Activated CD4-positive, alpha-beta memory T cell treated with anti-CD3 and anti-CD28 coated beads for 36 hours (primary cell): ENCODE measurements at regions not wholly inside any gene's neighbourhood (a gene's known extent, or its start where the extent isn't known, plus 50 kb on each side); places are given as distances from the start of the nearest gene placed in this dataset.

Experiments used
- CTCF ChIA-PET: fragments of 350-600 bp; sonication (Branson Sonifier 250); formaldehyde crosslinking; loops from one replicate; lab custom pipeline; 2021; ENCODE audit warnings: antibody characterized with exemption, inconsistent platforms; lab: Charles Lee
- POLR2A ChIA-PET: fragments of 350-600 bp; sonication (Branson Sonifier 250); formaldehyde crosslinking; loops from one replicate; lab custom pipeline; 2021; ENCODE audit warnings: antibody characterized with exemption; lab: Charles Lee
- DNase-seq: peaks from one replicate; pipeline ENCODE4 v3.0.0-alpha.2; 2020
- H3K27ac Mint-ChIP-seq: one replicate; pipeline ENCODE4 v1.8.0; 2021; ENCODE audit warnings: mixed read lengths
- H3K27me3 Mint-ChIP-seq: one replicate; pipeline ENCODE4 v1.8.0; 2021; ENCODE audit warnings: mixed read lengths
- H3K36me3 Mint-ChIP-seq: one replicate; pipeline ENCODE4 v1.8.0; 2021; ENCODE audit warnings: mixed read lengths
- H3K4me1 Mint-ChIP-seq: one replicate; pipeline ENCODE4 v1.8.0; 2021; ENCODE audit warnings: low read depth, mixed read lengths
- H3K4me3 Mint-ChIP-seq: one replicate; pipeline ENCODE4 v1.8.0; 2021; ENCODE audit warnings: mild to moderate bottlenecking, mixed read lengths
- H3K9me3 Mint-ChIP-seq: one replicate; pipeline ENCODE4 v1.8.0; 2021; ENCODE audit warnings: mixed read lengths
- intact Hi-C: fragments of 100-400 bp; cut with micrococcal nuclease; formaldehyde crosslinking; loops from one replicate; pipeline ENCODE4 v1.15.1; 2023

DNA sequence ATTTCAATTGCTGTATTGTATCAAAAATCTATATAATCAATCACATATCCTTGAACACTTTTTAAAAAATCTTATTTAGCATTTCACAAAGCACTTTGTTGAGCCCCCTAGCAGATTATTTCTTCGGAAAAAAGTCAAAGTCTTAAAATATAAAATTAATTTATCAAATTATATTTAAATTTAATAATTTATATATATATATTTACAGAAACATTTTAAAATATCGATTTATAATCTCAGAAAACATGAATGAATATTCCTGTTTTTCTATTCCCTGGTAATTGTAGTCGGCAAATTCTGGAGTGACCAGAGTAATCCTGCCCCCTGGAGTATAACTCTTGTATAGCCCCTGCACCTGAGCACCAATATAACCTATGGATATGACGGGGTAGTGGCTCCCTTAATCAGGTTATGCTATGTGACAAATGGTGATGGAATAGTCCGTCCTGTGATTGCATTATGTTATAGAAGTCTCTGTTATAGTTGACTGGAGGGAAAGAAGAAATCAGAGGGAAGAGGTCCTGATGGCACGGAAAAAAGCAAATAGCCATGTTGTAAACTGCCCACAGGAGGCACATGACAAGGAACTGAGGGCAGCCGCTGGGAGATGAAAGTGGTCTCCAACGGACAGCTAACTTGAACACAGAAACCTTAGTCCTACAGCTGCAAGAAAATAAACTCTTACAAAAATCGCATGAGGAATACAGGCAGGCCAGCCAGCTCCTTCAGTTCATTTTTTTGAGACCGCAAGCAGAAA lies 1092.3 kb downstream of the ARAP2 start:
- ChIA-PET CTCF (no interaction called here), POLR2A (interaction anchor here (0.6 kb wide), 1 partner anchor 1399 kb away, joined by 3 read pairs; no protein-coding TSS in a partner anchor)
- Mint-ChIP-seq H3K27me3 (no peaks in the 10 kb centered on the region), H3K9me3 (peaks cover 3% of the 10 kb centered on the region), H3K27ac (no peak overlapping the region), H3K4me3 (no peak overlapping the region), H3K36me3 (no peaks in the 10 kb centered on the region), H3K4me1 (no peaks in the 10 kb centered on the region)
- intact Hi-C loops: no loop called here
- no peak for DNase-seq

DNA sequence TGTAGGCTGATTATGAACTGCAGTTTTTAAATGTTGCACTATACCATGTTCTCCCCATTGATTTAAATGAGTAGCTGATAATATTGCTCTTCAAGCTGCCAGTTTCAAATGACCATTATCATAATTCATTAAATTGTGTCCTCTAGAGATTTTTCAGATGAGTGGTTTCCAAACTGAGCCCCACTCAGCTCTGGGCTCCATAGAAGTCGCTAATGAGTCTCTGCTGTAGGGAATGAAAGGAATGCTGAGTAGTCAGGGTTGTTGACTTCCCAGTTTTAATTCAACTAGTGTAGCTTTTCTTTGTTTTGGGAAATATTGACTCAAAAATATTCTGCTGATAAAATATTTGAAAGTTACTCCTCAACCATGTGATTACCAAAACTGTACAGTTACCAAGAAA lies 1081.1 kb downstream of the ARAP2 start:
- H3K4me3 Mint-ChIP-seq: no peak overlapping the region
- CTCF ChIA-PET: no interaction called here
- intact Hi-C loops: no loop called here
- H3K4me1 Mint-ChIP-seq: no peaks in the 10 kb centered on the region
- POLR2A ChIA-PET: no interaction called here
- H3K27me3 Mint-ChIP-seq: no peaks in the 10 kb centered on the region
- peaks cover 2% of the 10 kb centered on the region for H3K9me3 Mint-ChIP-seq
- no peak overlapping the region for H3K27ac Mint-ChIP-seq
- no peak for DNase-seq
- no peaks in the 10 kb centered on the region for H3K36me3 Mint-ChIP-seq

DNA sequence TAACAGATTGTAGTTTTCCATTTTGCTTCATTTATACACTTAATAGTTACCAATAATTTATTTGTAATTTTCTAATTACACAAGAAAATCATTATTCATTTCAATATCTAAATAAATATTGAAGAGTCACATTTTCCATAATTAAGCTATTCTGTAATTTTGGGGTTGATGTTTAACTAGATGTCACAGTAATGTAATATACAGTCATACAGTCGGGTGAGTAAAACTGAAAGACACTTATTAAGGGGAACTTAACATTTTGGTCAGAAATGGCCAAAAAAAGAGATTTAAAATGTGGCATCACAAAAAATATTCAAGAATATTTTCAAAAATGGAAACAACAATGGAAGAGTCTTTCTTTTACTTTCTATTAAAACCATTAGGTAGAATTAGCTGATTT lies 1080.3 kb downstream of the ARAP2 start:
- Mint-ChIP-seq H3K36me3 (no peaks in the 10 kb centered on the region), H3K9me3 (peaks cover 2% of the 10 kb centered on the region), H3K27me3 (no peaks in the 10 kb centered on the region), H3K4me3 (no peak overlapping the region), H3K4me1 (no peaks in the 10 kb centered on the region), H3K27ac (no peak overlapping the region)
- POLR2A ChIA-PET: no interaction called here
- intact Hi-C loops: no loop called here
- no peak for DNase-seq
- CTCF ChIA-PET: no interaction called here

DNA sequence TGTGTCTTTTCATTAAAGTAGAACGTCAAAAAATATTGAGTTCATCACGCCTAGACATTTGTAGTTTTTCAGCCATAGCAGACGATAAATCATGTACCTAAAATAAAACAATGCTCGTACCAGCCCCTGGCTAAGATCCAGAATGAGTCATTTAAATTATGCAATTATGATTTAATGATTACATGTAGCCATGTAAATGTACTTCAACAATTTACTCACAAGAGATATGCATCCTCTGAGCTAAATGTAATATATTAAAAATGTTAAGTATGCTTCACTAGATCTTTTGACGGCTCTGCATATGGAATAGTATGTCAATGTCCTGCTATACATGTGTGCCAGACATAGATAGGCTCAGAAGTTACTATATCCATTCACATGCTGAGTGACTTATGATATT lies 1077.8 kb downstream of the ARAP2 start:
- Mint-ChIP-seq H3K27ac (no peak overlapping the region), H3K36me3 (no peaks in the 10 kb centered on the region), H3K9me3 (peaks cover 2% of the 10 kb centered on the region), H3K27me3 (no peaks in the 10 kb centered on the region), H3K4me3 (no peak overlapping the region), H3K4me1 (no peaks in the 10 kb centered on the region)
- ChIA-PET CTCF (no interaction called here), POLR2A (no interaction called here)
- DNase-seq: no peak
- intact Hi-C loops: no loop called here

DNA sequence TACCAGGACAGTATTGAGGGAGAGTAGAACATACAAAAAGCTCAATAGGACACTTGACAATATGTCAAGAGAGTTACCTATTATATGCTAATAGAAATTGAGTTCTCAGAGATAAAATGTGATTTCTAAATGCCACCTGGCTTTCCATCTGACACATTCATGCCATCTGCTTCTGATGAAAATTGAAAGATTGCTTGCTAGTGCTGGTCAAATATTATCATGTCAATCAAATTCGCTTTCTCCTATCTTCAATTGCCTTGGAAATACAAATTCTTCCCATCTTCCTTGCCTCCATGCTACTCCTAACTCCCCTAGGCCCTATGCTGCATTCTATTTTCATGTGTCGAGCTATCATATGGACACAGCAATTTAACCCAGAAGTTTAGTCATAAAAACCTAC lies 1076.9 kb downstream of the ARAP2 start:
- Mint-ChIP-seq H3K27ac (no peak overlapping the region), H3K27me3 (no peaks in the 10 kb centered on the region), H3K4me3 (no peak overlapping the region), H3K9me3 (peaks cover 2% of the 10 kb centered on the region), H3K4me1 (no peaks in the 10 kb centered on the region), H3K36me3 (no peaks in the 10 kb centered on the region)
- CTCF ChIA-PET: no interaction called here
- POLR2A ChIA-PET: no interaction called here
- intact Hi-C loops: no loop called here
- no peak for DNase-seq

DNA sequence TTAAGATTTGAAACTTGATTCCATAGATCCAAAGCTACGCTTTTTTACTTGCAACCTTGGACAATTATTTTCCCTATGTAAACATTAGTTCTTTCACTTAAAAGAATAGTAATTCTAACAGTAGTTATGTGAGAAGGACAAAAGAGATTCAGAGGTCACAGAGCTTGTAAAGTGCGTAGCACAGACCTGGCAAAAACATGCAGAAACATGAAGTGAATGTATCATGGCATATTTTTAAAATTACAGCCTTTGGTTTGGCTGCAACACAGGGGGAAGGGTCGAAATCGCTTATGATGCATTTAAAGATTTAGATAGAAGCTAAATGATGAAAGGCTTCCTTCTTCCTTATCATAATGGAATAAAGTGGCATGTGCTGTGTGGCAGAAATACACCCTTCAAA lies 1068.8 kb downstream of the ARAP2 start:
- CTCF ChIA-PET: no interaction called here
- Mint-ChIP-seq H3K9me3 (no peaks in the 10 kb centered on the region), H3K27ac (no peak overlapping the region), H3K4me1 (no peaks in the 10 kb centered on the region), H3K36me3 (no peaks in the 10 kb centered on the region), H3K4me3 (no peak overlapping the region), H3K27me3 (no peaks in the 10 kb centered on the region)
- no peak for DNase-seq
- POLR2A ChIA-PET: no interaction called here
- intact Hi-C loops: no loop called here

DNA sequence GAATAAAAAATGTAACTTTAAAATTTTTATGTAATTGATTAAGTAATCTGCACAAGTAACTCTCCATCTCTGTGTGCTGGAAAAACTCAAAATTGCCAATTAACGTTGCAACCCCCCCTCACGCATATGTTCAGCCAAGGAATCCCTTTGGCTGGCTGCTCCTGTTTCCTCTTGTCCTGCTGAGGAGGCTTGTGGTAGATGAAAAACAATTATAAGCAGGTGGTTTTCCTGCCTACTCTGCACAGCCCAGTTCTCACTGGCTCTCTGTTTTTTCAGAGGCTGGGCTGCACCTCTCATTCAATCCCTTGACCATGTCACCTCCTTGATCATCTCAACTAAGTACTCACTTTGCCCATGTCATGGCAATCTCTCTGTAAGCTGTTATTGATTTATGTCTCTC lies 1068.4 kb downstream of the ARAP2 start:
- Mint-ChIP-seq H3K4me3 (no peak overlapping the region), H3K27ac (no peak overlapping the region), H3K36me3 (no peaks in the 10 kb centered on the region), H3K9me3 (no peaks in the 10 kb centered on the region), H3K27me3 (no peaks in the 10 kb centered on the region), H3K4me1 (no peaks in the 10 kb centered on the region)
- no peak for DNase-seq
- CTCF ChIA-PET: no interaction called here
- intact Hi-C loops: no loop called here
- POLR2A ChIA-PET: no interaction called here

DNA sequence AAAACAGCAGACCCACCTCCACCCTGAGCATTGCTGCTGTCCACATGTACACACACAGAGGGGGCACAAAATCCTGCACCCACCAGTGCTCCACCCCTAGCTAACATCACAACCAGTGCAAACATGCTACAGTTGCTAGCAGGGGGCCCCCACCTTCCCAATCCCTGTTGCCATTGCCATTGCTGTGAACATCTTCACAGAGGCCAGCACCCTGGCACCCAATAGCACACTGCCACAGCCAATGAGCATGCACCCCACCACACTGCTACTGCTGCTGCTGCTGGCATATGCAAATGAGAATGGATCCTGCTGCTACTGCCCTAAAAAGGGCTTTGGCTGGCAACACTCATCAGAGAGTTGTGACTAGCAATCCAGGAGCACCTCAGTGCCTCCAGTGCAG lies 1061.9 kb downstream of the ARAP2 start:
- no peaks in the 10 kb centered on the region for H3K36me3 Mint-ChIP-seq
- DNase-seq: no peak
- no peak overlapping the region for H3K27ac Mint-ChIP-seq
- peaks cover 9% of the 10 kb centered on the region for H3K9me3 Mint-ChIP-seq
- ChIA-PET POLR2A (no interaction called here), CTCF (no interaction called here)
- intact Hi-C loops: no loop called here
- no peaks in the 10 kb centered on the region for H3K4me1 Mint-ChIP-seq
- no peaks in the 10 kb centered on the region for H3K27me3 Mint-ChIP-seq
- no peak overlapping the region for H3K4me3 Mint-ChIP-seq

DNA sequence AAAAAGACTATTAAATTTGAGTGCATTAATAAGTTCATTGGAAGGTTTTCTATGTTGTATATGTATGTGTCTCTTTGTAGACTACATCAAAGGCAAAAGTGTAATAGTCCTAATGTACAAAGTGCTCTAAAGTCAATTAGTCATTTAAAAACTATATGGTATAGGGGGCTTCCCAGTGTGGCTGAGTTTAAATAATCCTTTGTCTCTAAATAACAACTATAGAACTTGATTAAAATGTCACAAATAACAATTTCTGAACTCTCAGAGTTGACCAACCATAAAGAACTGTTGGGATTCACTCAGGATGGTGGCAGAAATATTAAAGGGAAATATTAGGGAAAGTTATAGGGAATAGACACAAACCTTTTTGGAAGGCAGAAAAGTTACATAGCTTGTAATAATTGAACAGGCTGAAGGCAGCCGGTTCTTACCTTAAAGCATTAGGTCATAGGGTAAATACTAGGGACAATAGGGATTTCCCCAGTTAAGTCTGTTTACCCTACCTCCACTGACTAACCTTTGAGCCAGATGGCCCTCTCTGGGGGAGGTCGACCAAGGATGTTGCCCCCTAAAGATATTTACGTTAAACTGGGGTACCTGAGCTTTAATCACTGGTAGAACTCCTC lies 1054.2 kb downstream of the ARAP2 start:
- CTCF ChIA-PET: no interaction called here
- DNase-seq: no peak
- no peak overlapping the region for H3K4me3 Mint-ChIP-seq
- intact Hi-C loops: no loop called here
- no peaks in the 10 kb centered on the region for H3K27me3 Mint-ChIP-seq
- H3K27ac Mint-ChIP-seq: no peak overlapping the region
- POLR2A ChIA-PET: no interaction called here
- H3K9me3 Mint-ChIP-seq: no peaks in the 10 kb centered on the region
- H3K4me1 Mint-ChIP-seq: no peaks in the 10 kb centered on the region
- H3K36me3 Mint-ChIP-seq: no peaks in the 10 kb centered on the region

DNA sequence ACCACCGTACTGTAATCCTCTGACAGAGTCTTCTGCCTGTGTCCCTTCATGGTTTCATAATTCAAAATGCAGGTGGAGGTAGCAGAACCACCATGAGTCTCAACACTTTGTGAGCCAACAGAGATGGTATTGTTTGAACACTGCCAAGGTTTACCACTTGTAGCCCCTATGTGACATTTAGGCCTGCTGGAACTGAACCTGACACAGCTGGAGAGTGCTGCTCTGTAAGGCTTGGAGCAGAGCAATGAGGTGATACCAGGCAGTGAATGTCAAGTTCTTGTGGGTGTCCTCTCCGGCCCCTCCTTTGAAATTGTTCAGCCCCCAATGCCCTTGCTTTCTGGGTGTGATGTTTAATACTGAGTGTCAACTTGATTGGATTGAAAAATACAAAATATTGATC lies 1042.9 kb downstream of the ARAP2 start:
- no peak for DNase-seq
- Mint-ChIP-seq H3K36me3 (no peaks in the 10 kb centered on the region), H3K9me3 (peaks cover 9% of the 10 kb centered on the region), H3K4me1 (no peaks in the 10 kb centered on the region), H3K27ac (no peak overlapping the region), H3K27me3 (no peaks in the 10 kb centered on the region), H3K4me3 (no peak overlapping the region)
- ChIA-PET POLR2A (no interaction called here), CTCF (no interaction called here)
- intact Hi-C loops: no loop called here

DNA sequence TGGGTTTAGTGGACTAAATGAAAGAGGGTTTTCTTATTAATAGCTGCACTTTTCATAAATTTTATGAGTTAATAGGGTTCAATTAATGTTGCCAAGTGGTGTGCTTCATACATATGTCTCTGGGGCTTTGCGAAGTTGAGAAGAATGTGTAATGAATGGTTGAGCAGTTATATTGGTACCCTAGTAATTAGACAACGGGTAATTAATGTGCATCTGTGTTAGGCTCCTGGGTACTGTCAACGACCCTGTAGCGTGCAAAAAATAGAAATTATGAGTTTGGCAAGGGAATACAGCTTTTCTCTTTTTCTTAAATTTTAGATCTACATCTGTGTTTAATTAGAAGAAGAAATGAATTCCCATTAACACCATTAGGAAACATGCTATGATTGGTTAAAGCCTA lies 1027.7 kb downstream of the ARAP2 start:
- intact Hi-C loops: no loop called here
- POLR2A ChIA-PET: no interaction called here
- no peaks in the 10 kb centered on the region for H3K4me1 Mint-ChIP-seq
- no peaks in the 10 kb centered on the region for H3K9me3 Mint-ChIP-seq
- no peak overlapping the region for H3K4me3 Mint-ChIP-seq
- H3K27ac Mint-ChIP-seq: no peak overlapping the region
- H3K27me3 Mint-ChIP-seq: no peaks in the 10 kb centered on the region
- CTCF ChIA-PET: no interaction called here
- H3K36me3 Mint-ChIP-seq: no peaks in the 10 kb centered on the region
- DNase-seq: no peak

DNA sequence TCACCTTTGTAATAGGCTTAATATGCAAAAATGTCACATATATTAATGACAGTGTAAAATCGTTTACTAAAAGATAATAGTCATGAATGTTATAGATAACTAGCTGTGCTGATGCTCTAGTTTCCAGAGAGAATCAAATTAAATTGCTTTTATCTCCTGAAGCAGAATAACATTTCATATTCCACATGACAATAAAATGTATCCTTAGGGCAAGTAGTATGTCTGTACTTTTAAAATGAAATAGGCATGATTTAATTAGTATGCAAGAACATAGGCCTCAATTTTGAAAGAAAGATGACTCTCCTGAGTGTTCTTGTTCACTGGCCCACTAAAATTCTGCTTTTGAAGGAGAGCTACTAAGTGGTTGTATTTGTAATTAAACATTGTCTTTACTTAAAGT lies 1027.0 kb downstream of the ARAP2 start:
- Mint-ChIP-seq H3K27me3 (no peaks in the 10 kb centered on the region), H3K4me3 (no peak overlapping the region), H3K4me1 (no peaks in the 10 kb centered on the region), H3K36me3 (no peaks in the 10 kb centered on the region), H3K9me3 (no peaks in the 10 kb centered on the region), H3K27ac (no peak overlapping the region)
- ChIA-PET POLR2A (no interaction called here), CTCF (no interaction called here)
- intact Hi-C loops: no loop called here
- no peak for DNase-seq

DNA sequence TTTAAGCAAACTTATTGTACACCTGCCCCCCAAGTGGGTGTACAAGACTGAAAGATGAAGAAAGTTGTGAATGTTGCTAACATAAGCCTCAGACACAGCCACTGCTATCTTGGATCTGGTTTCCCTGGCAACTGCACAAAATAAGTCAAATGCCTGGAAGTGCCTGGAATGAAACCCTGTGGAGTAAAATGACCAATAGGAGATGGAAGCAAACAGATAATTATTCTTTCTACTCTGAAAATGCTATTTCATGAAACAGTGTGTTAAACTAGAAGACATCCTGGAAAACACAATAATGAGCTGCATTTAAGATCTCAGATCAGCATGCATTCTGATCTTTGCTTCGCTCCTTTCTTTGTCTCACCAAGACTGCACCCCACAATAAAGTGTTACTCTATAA lies 1016.0 kb downstream of the ARAP2 start:
- Mint-ChIP-seq H3K4me1 (no peaks in the 10 kb centered on the region), H3K36me3 (no peaks in the 10 kb centered on the region), H3K27me3 (no peaks in the 10 kb centered on the region), H3K4me3 (no peak overlapping the region), H3K9me3 (peaks cover 2% of the 10 kb centered on the region), H3K27ac (no peak overlapping the region)
- intact Hi-C loops: no loop called here
- DNase-seq: no peak
- ChIA-PET CTCF (no interaction called here), POLR2A (no interaction called here)
